ENCODE measurements at regions not wholly inside any gene's neighbourhood (a gene's known extent, or its start where the extent isn't known, plus 50 kb on each side); places are given as distances from the start of the nearest gene placed in this dataset.

GRCh38 chr5:155591273-155591672, 577.7 kb downstream of the KIF4B start:
- BruUV-seq (replicated peaks) = no TSS peak
- Histone ChIP-seq H2AFZ (ENCODE audit: low read depth, low read length) (no peak overlapping the region), H4K20me1 (replicated peaks; ENCODE audit: control insufficient read depth, extremely low read depth, insufficient read depth, low read length) (no peaks in the 10 kb centered on the region), H3K79me2 (ENCODE audit: control insufficient read depth, insufficient read depth, low read length) (no peaks in the 10 kb centered on the region), H3K4me2 (ENCODE audit: insufficient read depth, low read length) (no peak overlapping the region), H3K36me3 (ENCODE audit: control insufficient read depth in 2 of 2, extremely low read depth in 1 of 2, insufficient read depth in 2 of 2, low read length in 2 of 2) (no peaks in the 10 kb centered on the region), H3K27me3 (ENCODE audit: control insufficient read depth in 2 of 2, insufficient read depth in 2 of 2, low read length in 2 of 2) (no peaks in the 10 kb centered on the region), H3K9me1 (replicated peaks; ENCODE audit: control insufficient read depth, extremely low read depth, insufficient read depth, low read length) (no peaks in the 10 kb centered on the region), H3K4me1 (ENCODE audit: control insufficient read depth, extremely low read depth, insufficient read depth, low read length) (no peaks in the 10 kb centered on the region), H3K4me3 (replicated peaks in 1 of 3; ENCODE audit: insufficient read depth in 1 of 3, low read depth in 1 of 3, low read length in 3 of 3) (no peak overlapping the region), H3K9ac (replicated peaks; ENCODE audit: extremely low read depth, insufficient read depth, low read length) (no peak overlapping the region), H3K9me3 (replicated peaks; ENCODE audit: control insufficient read depth, insufficient read depth, low read length) (peaks cover 7% of the 10 kb centered on the region), H3K27ac (ENCODE audit: insufficient read depth, low read depth, low read length) (no peak overlapping the region)
- ChIA-PET POLR2A (no interaction called here), CTCF (no interaction called here)
- FAIRE-seq (no peak), DNase-seq (ENCODE audit: low read depth, low spot score) (no peak)
- intact Hi-C loops (cut with micrococcal nuclease) = no loop called here
- no peak for TF ChIP-seq POLR2A (IDR thresholded peaks at IDR 0.05; ENCODE audit: low read depth, low read length)
- no peak for TF ChIP-seq EZH2 (IDR thresholded peaks at IDR 0.05; ENCODE audit: borderline replicate concordance, low read depth, low read length, severe bottlenecking)
- no peak for TF ChIP-seq POLR2AphosphoS5 (IDR thresholded peaks at IDR 0.05; ENCODE audit: insufficient read depth, low read depth, low read length)
- TF ChIP-seq GATA2 (IDR thresholded peaks at IDR 0.05; ENCODE audit: insufficient read depth, insufficient read length, low read depth, low read length) = no peak
- TF ChIP-seq JUN (IDR thresholded peaks at IDR 0.05; ENCODE audit: borderline replicate concordance, insufficient read depth, insufficient read length, low read depth) = no peak
- no peak for TF ChIP-seq MAX (IDR thresholded peaks at IDR 0.05; ENCODE audit: insufficient read depth, insufficient read length)
- TF ChIP-seq MYC (IDR thresholded peaks at IDR 0.05; ENCODE audit: low read depth, low read length) = no peak
- no peak for TF ChIP-seq CTCF (IDR thresholded peaks at IDR 0.05; ENCODE audit: extremely low read depth in 1 of 2, insufficient read depth in 1 of 2, low read depth in 1 of 2, low read length in 2 of 2)
- no peak for TF ChIP-seq FOS (IDR thresholded peaks at IDR 0.05; ENCODE audit: borderline replicate concordance, insufficient read depth, low read length)
- dilution Hi-C loops (cut with MboI; ENCODE audit: extremely low pct_ligation_motif_present, low sequenced_read_pairs) = no loop called here

Data from endothelial cell of umbilical vein (primary cell).